Stimulated activated naive CD4-positive, alpha-beta T cell treated with Interleukin-2 at 50 U/mL for 16 hours (primary cell): ENCODE measurements at regions not wholly inside any gene's neighbourhood (a gene's known extent, or its start where the extent isn't known, plus 50 kb on each side); places are given as distances from the start of the nearest gene placed in this dataset.
A peak's percentile ranks its signal among the peaks of the same experiment; 100 is the strongest.

Experiments
- DNase-seq: peaks from one replicate; lab custom pipeline; 2025; lab: John Stamatoyannopoulos, UW

DNA sequence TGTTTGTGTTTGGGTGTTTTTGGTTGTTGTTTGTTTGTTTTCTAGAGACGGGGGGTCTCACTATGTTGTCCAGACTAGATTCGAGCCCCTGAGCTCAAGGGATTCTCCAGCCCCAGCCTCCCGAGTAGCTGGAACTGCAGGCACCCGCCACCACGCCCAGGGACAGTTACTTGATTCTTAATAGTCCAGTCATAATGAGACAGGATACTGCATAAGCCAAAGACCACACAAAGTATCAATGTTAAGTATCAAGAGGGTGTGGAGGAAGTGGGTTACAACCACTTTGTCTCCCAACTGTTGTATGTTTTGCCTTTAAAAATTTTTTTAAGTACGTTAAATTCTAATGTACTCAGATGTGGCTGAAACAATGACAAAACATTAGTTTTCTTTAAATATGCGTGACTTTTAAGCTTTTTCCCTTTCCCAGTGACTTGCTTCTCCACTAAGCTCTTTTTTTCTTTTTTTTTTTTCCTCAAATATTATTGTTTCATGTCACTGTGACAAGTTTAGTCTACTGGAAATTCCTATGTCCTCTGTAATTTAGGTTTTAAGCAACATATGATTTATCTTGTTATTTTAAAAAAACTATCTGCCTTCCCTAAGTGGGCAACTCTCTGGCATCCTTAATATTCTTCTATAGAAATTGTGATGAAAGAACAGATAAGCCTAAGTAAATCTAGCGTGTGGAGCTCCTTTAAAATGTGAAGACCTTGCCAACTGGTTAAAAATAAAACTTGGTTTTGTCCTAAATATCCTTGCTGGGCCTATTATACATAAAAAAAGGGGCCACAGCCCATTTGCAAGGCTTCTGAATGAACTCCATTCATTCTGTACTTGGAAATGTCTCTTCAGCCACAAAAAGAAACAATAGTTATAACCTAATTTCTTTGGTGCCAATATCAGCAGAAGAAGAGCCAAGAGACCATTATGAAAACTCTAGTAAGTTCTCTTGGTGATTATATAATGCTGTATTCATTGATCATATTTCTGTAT lies 56.2 kb upstream of the DPH5 start:
- DNase-seq, result peak; percentile 7

DNA sequence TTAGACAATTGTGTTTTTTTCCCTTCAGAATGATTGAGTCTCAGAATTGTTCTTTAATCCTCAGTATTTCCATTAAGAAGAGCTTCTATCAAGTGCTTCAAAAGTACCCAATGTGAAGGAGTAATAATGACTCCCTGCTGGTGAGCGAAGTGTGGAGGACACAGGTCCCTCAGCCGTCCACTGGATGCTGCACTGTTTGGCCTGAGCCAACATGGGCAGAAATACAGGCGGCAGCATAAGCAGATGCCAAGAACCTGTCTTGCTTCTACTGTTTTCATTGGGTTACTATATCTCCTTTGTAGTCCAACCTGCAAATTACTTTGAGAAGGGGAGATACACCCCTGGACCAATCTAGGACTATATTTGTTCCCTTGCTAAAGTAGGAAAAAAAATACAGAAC lies 55.3 kb upstream of the DPH5 start:
- DNase-seq, result no peak

DNA sequence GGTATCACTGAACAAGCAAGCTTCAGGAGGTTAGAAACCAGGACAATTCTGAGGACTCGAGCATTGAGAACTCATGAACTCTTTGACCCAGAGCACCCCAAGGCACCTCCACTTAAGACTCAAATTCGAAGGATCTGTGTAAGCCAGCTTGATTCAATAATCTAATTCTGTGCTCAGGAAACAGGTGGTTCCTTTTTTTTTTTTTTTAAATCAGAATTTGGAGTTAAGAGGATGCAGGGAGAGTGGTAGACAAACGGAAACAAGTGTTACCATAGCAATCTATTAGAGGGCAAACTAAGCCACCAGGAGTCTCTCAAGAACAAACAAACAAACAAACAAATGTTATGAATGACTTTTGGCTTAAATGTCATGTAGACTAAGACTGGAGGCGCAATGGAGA lies 53.8 kb upstream of the DPH5 start:
- DNase-seq, result no peak

DNA sequence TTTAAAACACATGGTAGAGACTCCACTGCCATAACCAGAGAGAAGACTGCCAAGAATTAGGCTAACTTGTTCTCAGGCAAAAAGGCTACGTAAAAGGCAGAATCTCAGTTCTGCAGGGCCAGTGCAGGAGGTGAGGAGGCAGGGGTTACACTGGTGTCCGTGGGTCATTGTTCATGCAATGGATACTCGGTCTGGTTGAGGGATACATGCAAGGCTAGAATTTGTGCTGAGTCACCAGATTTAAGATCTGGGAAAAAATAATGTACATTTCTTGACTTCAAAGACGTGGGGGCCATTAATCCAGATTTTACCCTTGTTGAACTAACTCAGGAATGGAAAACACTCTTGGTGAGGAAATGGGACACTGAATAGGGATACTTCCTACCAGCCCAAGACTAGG lies 52.3 kb upstream of the DPH5 start:
- DNase-seq, result no peak

DNA sequence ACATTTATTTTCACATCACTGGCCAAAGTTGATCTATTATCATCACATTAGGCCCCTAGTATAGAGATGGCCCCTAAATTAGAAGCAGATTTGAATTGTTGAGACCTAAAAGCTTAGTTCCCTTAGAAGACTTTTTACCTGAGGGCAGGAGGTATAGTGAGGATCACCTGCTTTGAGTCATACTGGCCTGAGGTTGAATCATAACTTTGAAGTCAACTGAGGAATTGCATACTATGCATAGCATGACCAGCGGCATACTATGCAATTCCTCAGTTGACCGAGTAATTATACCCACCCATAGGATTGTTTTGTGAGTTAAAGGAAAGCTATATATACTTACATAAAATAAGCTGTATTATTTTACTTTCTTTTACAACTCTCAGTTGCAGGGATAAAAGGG lies 50.3 kb upstream of the DPH5 start:
- no peak for DNase-seq
